ENCODE measurements at regions not wholly inside any gene's neighbourhood (a gene's known extent, or its start where the extent isn't known, plus 50 kb on each side); places are given as distances from the start of the nearest gene placed in this dataset.
"Not testable (repeated sequence)": the region's sequence is repeated elsewhere in the genome, so short reads cannot be mapped to it uniquely, and the experiment has no call there.

DNA sequence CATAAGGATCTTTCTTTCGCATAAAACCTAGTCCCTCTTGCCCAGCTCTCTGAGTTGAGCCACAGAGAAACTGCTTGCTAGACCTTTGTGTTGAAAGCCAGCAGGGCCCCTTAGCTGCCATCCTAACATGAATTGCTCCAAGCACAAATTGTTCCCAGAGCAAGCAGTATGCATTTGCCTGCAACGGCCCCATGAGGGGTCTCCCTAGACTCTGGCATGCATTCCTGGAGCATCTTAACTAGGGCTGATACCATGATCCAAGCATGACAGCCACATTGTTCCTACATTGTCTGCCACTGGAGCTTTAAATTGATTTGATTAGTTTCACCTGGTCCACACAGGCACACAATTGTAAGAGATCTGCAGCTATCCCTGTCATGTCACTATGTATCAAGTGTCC lies 428.1 kb downstream of the TAFA4 start:
- Histone ChIP-seq H3K9ac (ENCODE audit: low read depth, low read length) (no peak overlapping the region), H3K9me3 (ENCODE audit: control insufficient read depth, insufficient read depth, low read length) (peaks cover 3% of the 10 kb centered on the region; the same call in 1 of the 2 replicates), H3K4me1 (ENCODE audit: insufficient read depth, low read length) (no peaks in the 10 kb centered on the region), H3K36me3 (ENCODE audit: insufficient read depth, low read length) (no peaks in the 10 kb centered on the region)

DNA sequence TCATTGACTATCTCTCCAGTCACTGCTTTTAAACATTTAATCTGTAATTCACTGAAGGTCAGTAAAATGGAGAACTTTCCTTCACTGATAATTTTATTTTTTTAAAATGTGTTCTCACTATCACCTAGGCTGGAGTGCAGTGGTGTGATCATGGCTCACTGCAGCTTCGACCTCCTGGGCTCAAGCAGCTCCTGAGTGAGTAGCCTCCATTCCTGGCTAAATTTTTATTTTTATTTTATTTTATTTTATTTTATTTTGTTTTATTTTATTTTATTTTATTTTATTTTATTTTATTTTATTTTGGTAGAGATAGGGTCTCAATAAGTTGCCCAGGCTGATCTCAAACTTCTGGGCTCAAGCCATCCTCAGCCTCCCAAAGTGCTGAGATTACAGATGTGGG lies 446.5 kb downstream of the TAFA4 start:
- H3K9me3 ChIP-seq (ENCODE audit: control insufficient read depth, insufficient read depth, low read length); H3K4me1 ChIP-seq (ENCODE audit: insufficient read depth, low read length); H3K9ac ChIP-seq (ENCODE audit: low read depth, low read length); H3K36me3 ChIP-seq (ENCODE audit: insufficient read depth, low read length): not testable (repeated sequence)

DNA sequence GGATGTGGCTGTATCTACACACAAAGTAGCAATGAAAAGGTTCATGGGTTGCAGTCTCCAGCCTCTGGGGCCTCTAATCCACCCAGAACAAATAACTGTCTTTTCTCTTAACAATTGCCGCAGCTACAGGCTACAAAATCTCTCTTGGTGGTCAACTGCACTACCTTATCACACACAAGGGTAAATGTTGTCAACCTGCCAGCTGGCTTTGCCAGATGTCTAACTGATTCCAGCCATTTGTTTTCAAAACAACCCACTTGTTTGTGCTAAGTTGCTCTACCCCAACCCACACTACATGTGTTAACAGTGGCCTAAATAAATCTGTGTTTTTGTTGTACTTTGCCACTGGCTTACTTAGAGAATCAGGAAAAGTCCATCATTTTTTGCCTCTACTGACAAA lies 447.3 kb downstream of the TAFA4 start:
- no peak overlapping the region for H3K9ac ChIP-seq (ENCODE audit: low read depth, low read length)
- no peaks in the 10 kb centered on the region for H3K4me1 ChIP-seq (ENCODE audit: insufficient read depth, low read length)
- no peaks in the 10 kb centered on the region for H3K36me3 ChIP-seq (ENCODE audit: insufficient read depth, low read length)
- H3K9me3 ChIP-seq (ENCODE audit: control insufficient read depth, insufficient read depth, low read length): no peaks in the 10 kb centered on the region

DNA sequence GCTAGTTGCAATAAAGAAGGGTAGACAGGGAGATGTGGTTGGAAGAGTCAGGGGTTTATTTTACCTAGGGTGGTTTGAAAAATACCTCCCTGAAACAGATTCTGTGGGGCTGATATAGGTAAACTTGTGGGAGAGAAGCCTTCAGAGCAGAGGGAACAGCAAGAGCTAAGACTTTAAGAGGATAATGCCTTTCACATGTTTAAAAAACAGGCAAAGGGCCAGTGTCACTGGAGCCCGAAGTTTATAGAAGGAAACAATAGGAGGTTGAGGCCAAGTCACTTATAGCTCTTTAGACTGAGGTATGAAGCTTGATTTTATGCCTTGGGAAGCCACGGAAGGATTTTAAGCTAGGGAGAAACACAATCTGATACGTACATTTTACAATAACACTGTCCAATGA lies 448.7 kb downstream of the TAFA4 start:
- H3K36me3 ChIP-seq (ENCODE audit: insufficient read depth, low read length): no peaks in the 10 kb centered on the region
- H3K9ac ChIP-seq (ENCODE audit: low read depth, low read length): no peak overlapping the region
- no peaks in the 10 kb centered on the region for H3K9me3 ChIP-seq (ENCODE audit: control insufficient read depth, insufficient read depth, low read length)
- no peaks in the 10 kb centered on the region for H3K4me1 ChIP-seq (ENCODE audit: insufficient read depth, low read length)

DNA sequence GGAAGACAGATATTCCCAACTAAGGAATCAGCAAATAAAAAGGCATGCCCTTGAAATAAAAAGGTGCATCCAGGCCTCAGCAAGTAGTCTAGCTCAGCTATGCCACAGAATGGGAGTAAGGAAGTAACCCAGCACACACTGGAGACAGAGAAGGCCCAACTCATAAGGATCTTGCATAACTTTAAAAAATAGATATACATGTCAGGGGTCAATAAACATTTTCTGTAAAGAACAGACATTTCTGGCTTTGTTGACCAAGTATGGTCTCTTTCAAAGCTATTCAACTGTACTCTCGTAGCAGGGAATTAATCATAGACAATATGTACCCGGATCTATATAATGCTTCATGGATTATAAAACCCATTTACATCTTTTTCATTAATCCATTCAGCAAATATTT lies 449.3 kb downstream of the TAFA4 start:
- no peak overlapping the region for H3K9ac ChIP-seq (ENCODE audit: low read depth, low read length)
- H3K4me1 ChIP-seq (ENCODE audit: insufficient read depth, low read length): peaks cover 2% of the 10 kb centered on the region; the same call in 1 of the 2 replicates
- H3K9me3 ChIP-seq (ENCODE audit: control insufficient read depth, insufficient read depth, low read length): no peaks in the 10 kb centered on the region
- H3K36me3 ChIP-seq (ENCODE audit: insufficient read depth, low read length): no peaks in the 10 kb centered on the region

DNA sequence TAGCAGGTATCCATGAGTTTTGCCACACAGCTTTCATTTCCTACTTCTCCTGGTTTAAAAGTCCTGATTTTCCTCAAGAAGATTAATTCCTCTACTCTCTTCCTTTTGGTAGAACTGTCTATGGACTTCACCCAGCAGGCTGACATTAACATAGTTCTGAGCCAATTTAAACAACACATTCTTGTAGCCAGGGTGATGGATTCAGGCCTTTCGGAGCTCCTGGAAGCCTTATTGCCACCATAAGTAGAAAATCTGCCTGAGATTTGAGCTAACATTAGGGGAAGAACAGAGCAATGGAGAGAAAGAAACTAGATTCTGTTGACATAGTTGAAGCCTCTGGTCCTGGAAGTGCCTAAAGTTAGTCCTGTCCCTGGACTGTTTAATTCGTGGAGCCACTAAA lies 449.8 kb downstream of the TAFA4 start:
- Histone ChIP-seq H3K4me1 (ENCODE audit: insufficient read depth, low read length) (peaks cover 6% of the 10 kb centered on the region; the same call in 1 of the 2 replicates), H3K9me3 (ENCODE audit: control insufficient read depth, insufficient read depth, low read length) (no peaks in the 10 kb centered on the region), H3K36me3 (ENCODE audit: insufficient read depth, low read length) (no peaks in the 10 kb centered on the region)

DNA sequence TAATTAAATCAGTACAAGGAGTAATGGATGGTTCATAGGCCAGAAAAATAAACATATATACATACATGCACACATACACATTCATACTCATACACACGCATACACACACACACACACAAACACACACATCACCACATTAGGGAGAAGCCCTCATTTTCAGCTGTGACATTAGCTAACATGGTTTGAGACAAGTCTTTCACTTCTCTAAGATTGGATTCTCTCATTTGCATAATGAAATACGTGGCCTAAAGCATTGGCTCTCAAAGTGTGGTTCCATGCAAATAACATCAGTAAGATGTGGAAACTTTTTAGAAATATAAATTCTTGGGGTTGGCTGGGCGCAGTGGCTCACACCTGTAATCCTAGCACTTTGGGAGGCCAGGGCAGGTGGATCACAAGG lies 452.6 kb downstream of the TAFA4 start:
- H3K9ac ChIP-seq (ENCODE audit: low read depth, low read length): no peak overlapping the region
- peaks cover 6% of the 10 kb centered on the region; the same call in 1 of the 2 replicates for H3K4me1 ChIP-seq (ENCODE audit: insufficient read depth, low read length)
- no peaks in the 10 kb centered on the region for H3K36me3 ChIP-seq (ENCODE audit: insufficient read depth, low read length)
- H3K9me3 ChIP-seq (ENCODE audit: control insufficient read depth, insufficient read depth, low read length): no peaks in the 10 kb centered on the region

More for the DNA sequence above, 449.8 kb downstream of the TAFA4 start:
- no peak overlapping the region for H3K9ac ChIP-seq (ENCODE audit: low read depth, low read length)

DNA sequence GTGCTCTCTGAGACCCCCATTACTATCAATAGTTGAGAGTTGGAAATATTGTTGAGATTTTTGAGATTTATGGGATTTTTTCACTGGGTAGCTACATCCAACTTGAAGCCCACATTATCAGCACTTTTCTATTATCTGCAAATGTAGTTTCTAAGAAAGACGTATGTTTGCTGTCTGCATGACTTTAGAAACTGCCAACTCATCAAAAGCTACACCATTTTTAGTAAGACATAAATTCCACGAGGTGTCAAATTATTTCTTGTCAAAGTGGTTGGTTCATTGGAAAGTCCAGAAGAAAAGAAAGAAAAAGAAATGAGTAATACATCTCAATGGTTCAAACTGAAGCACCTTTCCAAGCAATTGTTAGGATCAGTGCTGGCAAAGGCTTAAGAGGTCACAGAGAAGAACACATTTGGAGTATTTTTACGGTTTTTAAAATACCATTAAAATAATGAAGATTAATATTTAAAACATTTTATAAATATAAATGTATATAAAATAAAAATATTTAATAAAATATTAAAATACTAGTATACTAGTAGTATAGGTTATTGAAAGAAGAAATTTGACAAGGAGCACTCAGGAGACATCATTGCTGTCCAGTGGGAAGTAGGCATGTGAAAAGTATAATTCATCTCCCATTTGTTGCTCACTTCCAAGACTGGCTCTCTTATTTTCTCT lies 463.5 kb downstream of the TAFA4 start:
- Histone ChIP-seq H3K9ac (ENCODE audit: low read depth, low read length) (no peak overlapping the region), H3K36me3 (ENCODE audit: insufficient read depth, low read length) (no peaks in the 10 kb centered on the region), H3K4me1 (ENCODE audit: insufficient read depth, low read length) (no peaks in the 10 kb centered on the region), H3K9me3 (ENCODE audit: control insufficient read depth, insufficient read depth, low read length) (no peaks in the 10 kb centered on the region)

DNA sequence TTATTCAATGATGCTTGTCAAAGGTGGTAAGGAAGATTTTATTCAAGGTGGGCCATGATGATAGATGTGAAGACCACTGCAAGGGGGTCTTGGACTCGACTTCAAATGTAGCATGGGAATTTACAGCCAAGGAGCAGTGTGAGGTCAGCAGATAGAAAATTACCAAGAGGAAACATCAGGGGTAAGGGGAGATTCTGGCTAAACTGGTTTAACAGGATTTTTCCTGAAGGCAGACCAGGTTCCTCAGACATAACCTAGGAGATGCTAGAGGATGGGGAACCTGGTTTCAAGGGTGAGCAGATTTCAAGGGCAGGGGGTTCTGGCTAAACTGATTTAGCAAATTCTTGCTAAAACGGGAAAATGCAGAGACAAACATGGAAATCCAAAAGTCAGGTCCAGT lies 464.9 kb downstream of the TAFA4 start:
- no peaks in the 10 kb centered on the region for H3K9me3 ChIP-seq (ENCODE audit: control insufficient read depth, insufficient read depth, low read length)
- H3K9ac ChIP-seq (ENCODE audit: low read depth, low read length): no peak overlapping the region
- no peaks in the 10 kb centered on the region for H3K36me3 ChIP-seq (ENCODE audit: insufficient read depth, low read length)
- no peaks in the 10 kb centered on the region for H3K4me1 ChIP-seq (ENCODE audit: insufficient read depth, low read length)

DNA sequence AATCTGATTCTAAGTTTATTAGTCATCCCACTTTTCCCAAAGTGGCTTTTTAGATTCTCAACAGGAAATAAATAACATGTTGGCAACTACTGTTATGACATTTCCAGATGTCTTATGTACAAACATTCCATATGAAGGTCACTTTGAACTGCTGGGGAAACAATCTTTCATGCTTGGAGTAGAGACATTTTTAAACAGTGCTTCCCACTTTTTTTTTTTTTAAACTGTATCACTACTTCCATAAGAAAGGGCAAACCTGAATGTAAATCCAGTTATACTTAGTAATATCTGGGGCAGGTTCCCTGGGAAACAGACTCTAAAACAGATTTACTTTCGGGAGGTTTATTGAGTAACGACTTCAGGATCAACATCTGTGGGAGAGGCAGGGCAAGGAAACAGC lies 473.8 kb downstream of the TAFA4 start:
- no peak overlapping the region for H3K9ac ChIP-seq (ENCODE audit: low read depth, low read length)
- no peaks in the 10 kb centered on the region for H3K4me1 ChIP-seq (ENCODE audit: insufficient read depth, low read length)
- no peaks in the 10 kb centered on the region; the same call in 1 of the 2 replicates for H3K9me3 ChIP-seq (ENCODE audit: control insufficient read depth, insufficient read depth, low read length)
- H3K36me3 ChIP-seq (ENCODE audit: insufficient read depth, low read length): no peaks in the 10 kb centered on the region

DNA sequence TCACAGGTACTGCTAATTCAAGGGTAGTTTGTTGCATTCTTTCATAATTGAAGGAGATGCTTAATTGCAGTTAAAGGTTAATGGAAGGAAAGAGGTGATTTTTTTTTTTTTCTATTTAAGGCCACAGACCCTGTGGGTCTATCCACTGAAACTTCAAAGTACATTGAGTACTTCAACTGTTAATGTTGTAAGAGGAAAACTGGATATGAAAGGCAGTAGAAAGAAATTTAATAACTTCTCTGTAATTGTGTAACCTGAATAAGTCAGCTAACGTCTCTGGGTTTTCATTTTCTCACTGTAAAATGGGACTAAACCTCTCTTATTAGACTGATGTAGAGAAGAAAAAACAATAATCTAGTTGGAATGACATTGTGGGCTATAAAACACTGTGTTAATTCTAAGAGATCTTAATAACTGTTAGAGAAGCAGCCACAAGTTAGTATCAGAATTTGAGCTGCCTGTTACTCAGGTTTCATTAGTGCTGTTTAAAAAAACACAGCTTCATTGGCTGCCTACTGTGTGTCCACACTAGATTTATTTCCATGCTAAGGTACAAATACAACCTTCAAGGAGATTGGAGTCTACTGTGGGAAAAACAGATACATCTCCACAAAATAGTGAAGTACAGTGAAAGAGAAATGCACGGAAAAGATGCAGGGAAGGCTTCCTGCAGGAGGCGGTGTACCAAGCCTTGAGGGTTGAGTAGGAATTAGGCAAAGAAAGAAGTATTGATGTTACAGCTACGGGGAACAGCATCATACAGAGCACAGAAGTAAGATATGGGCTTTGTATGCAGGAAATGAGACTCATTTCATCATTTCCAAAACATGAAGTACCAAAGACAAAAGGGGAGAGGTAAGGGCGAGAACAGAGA lies 483.6 kb downstream of the TAFA4 start:
- no peak overlapping the region for H3K9ac ChIP-seq (ENCODE audit: low read depth, low read length)
- no peaks in the 10 kb centered on the region for H3K9me3 ChIP-seq (ENCODE audit: control insufficient read depth, insufficient read depth, low read length)
- no peaks in the 10 kb centered on the region; the same call in 1 of the 2 replicates for H3K4me1 ChIP-seq (ENCODE audit: insufficient read depth, low read length)
- H3K36me3 ChIP-seq (ENCODE audit: insufficient read depth, low read length): no peaks in the 10 kb centered on the region

DNA sequence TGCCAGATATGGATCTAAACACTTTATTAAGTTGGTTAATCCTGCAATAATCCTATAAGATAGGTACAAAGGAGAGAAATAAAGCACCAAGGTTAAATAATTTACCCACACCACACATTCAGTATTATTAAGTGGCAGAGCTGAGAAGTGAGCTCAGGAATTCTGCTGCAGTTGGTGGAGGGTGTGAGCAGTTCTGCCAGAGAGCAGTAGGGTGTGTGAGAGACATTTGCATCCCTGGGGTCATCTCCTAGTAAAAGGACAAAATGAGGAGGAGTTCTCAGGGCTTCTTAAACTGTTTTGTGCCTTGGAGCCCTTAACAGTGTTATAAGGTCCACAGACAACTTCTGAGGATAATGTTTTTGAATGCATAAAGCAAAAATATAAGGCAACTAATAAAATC lies 484.5 kb downstream of the TAFA4 start:
- Histone ChIP-seq H3K9me3 (ENCODE audit: control insufficient read depth, insufficient read depth, low read length) (no peaks in the 10 kb centered on the region), H3K9ac (ENCODE audit: low read depth, low read length) (no peak overlapping the region), H3K4me1 (ENCODE audit: insufficient read depth, low read length) (no peaks in the 10 kb centered on the region; the same call in 1 of the 2 replicates), H3K36me3 (ENCODE audit: insufficient read depth, low read length) (no peaks in the 10 kb centered on the region)

DNA sequence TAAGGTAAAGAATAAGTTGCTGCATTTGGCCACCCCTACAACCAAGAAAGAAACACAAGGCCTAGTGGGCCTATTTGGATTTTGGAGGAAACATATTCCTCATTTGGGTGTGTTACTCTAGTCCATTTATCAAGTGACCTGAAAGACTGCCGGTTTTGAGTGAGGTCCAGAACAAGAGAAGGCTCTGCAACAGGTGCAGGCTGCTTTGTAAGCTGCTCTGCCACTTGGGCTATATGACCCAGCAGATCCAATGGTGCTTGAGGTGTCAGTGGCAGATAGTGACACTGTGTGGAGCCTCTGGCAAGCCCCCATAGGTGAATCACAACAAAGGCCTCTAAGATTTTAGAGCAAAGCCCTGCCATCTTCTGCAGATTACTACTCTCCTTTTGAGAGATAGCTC lies 491.3 kb downstream of the TAFA4 start:
- Histone ChIP-seq H3K36me3 (ENCODE audit: insufficient read depth, low read length) (no peaks in the 10 kb centered on the region), H3K4me1 (ENCODE audit: insufficient read depth, low read length) (no peaks in the 10 kb centered on the region), H3K9me3 (ENCODE audit: control insufficient read depth, insufficient read depth, low read length) (no peaks in the 10 kb centered on the region; the same call in 1 of the 2 replicates), H3K9ac (ENCODE audit: low read depth, low read length) (no peak overlapping the region)

DNA sequence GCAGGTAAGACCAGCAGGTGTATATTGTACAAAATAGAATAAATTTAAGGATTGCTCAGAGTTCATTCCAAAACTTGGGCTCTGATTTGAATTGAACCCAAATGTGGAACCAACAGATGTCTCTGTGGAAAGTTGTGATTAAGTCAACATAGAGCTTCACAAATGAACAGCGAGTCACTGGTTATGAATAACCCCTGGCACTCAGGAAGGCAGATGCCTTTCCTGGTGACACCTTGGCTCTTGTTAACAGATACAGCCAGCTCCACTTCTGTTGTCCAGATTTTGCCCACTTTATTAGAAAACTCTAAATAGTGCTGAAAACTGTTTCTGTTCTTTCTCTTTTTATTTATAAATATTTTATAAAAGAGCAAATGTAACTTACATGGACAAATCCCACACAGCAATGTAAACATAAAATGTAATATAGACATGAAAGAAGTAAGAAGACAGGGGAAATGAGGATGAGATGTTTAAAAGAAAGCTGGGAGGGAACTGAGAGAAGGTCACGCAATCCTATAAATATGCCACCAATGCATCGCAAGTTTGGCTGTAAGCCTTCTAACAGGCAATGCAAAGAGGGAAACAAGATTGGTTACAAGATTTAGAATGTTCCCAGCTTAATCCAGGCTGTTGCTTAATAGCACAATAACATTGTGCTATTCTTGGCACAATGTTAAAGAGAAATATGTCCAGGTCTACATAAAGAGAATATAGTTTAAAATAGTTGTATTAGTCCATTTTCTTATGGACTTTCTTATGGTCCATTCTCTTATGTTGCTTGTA lies 495.5 kb downstream of the TAFA4 start:
- Histone ChIP-seq H3K9ac (ENCODE audit: low read depth, low read length) (no peak overlapping the region), H3K36me3 (ENCODE audit: insufficient read depth, low read length) (no peaks in the 10 kb centered on the region), H3K9me3 (ENCODE audit: control insufficient read depth, insufficient read depth, low read length) (no peaks in the 10 kb centered on the region; the same call in 1 of the 2 replicates), H3K4me1 (ENCODE audit: insufficient read depth, low read length) (no peaks in the 10 kb centered on the region)

Data from ES-I3 (cell line).